H1 (cell line): ENCODE measurements at regions not wholly inside any gene's neighbourhood (a gene's known extent, or its start where the extent isn't known, plus 50 kb on each side); places are given as distances from the start of the nearest gene placed in this dataset.

ENCODE experiments used
- CTCF ChIA-PET: fragments of 300-600 bp; sonication (Branson Sonifier 250); formaldehyde crosslinking; loops from one replicate; lab custom pipeline; 2021; ENCODE audit not compliant: partially characterized antibody; lab: Charles Lee
- POLR2A ChIA-PET: fragments of 300-600 bp; sonication (Branson Sonifier 250); formaldehyde crosslinking; loops from one replicate; lab custom pipeline; 2021; ENCODE audit warnings: inconsistent platforms; ENCODE audit not compliant: partially characterized antibody; lab: Charles Lee
- DNase-seq, 2 experiments: peaks; one replicate each; pipeline versions ENCODE4 v3.0.0 to v3.0.0-alpha.2; 2010 to 2022; ENCODE audit warnings: low spot score in 2 of 2, low read depth in 1 of 2, mixed read lengths in 1 of 2
- FAIRE-seq: peaks from 2 replicates; lab custom pipeline; 2011; peaks lifted over from hg19 to GRCh38; lab: Jason Lieb, UNC
- H2AFZ ChIP-seq: 2 replicates; pipeline ENCODE4 v1.8.1; 2012; ENCODE audit warnings: low read length, inconsistent platforms
- H2AK5ac ChIP-seq: 2 replicates; pipeline ENCODE4 v1.6.1; 2013; ENCODE audit warnings: low read depth, low read length
- H2BK120ac ChIP-seq: replicated peaks from 2 replicates; pipeline ENCODE3; 2013; ENCODE audit warnings: low read depth, low read length, inconsistent platforms
- H2BK12ac ChIP-seq: 2 replicates; pipeline ENCODE4 v1.6.1; 2013; ENCODE audit warnings: low read depth, low read length
- H2BK15ac ChIP-seq: 2 replicates; pipeline ENCODE4 v1.6.1; 2013; ENCODE audit warnings: low read length
- H2BK20ac ChIP-seq: 2 replicates; pipeline ENCODE4 v1.6.1; 2013; ENCODE audit warnings: low read length
- H2BK5ac ChIP-seq: 2 replicates; pipeline ENCODE4 v1.6.1; 2013; ENCODE audit warnings: low read depth, low read length
- H3K14ac ChIP-seq: 2 replicates; pipeline ENCODE4 v1.6.1; 2013; ENCODE audit warnings: inconsistent platforms; ENCODE audit not compliant: insufficient read length
- H3K18ac ChIP-seq: 2 replicates; pipeline ENCODE4 v1.6.1; 2013; ENCODE audit warnings: low read length; ENCODE audit errors: extremely low read depth
- H3K23ac ChIP-seq: 2 replicates; pipeline ENCODE4 v1.6.1; 2013; ENCODE audit warnings: inconsistent platforms; ENCODE audit not compliant: insufficient read length
- H3K23me2 ChIP-seq: 2 replicates; pipeline ENCODE4 v1.6.1; 2013; ENCODE audit warnings: low read depth, low read length
- H3K27ac ChIP-seq: 2 replicates; pipeline ENCODE4 v1.6.1; 2011; ENCODE audit warnings: low read depth, low read length, inconsistent platforms
- H3K27me3 ChIP-seq, 4 experiments: replicated peaks in 1 of 4; 1 replicate in 1 of 4; 2 replicates in 3 of 4; pipeline versions ENCODE4 v1.6.1 to v1.8.1; 2011 to 2013; ENCODE audit warnings: low read length in 3 of 4, mild to moderate bottlenecking in 3 of 4, inconsistent platforms in 2 of 4, mixed read lengths in 2 of 4, moderate library complexity in 1 of 4; ENCODE audit not compliant: control insufficient read depth in 3 of 4, insufficient read depth in 3 of 4; ENCODE audit errors: extremely low read depth in 1 of 4
- H3K36me3 ChIP-seq, 4 experiments: 2 replicates each; pipeline versions ENCODE4 v1.6.1 to v1.8.1; 2011 to 2013; ENCODE audit warnings: mild to moderate bottlenecking in 4 of 4, low read length in 3 of 4, moderate library complexity in 2 of 4, control low read depth in 1 of 4, inconsistent platforms in 1 of 4; ENCODE audit not compliant: insufficient read depth in 4 of 4, control insufficient read depth in 2 of 4
- H3K4ac ChIP-seq: replicated peaks from 2 replicates; pipeline ENCODE3; 2013; ENCODE audit warnings: low read length, low read depth, mixed read lengths, inconsistent platforms; ENCODE audit not compliant: insufficient read length
- H3K4me1 ChIP-seq, 4 experiments: replicated peaks in 1 of 4; 1 replicate in 1 of 4; 2 replicates in 3 of 4; pipeline versions ENCODE4 v1.6.1 to v1.8.1; 2011 to 2013; ENCODE audit warnings: low read length in 3 of 4, inconsistent platforms in 2 of 4, mixed read lengths in 1 of 4; ENCODE audit not compliant: insufficient read depth in 4 of 4, control insufficient read depth in 3 of 4
- H3K4me2 ChIP-seq, 2 experiments: 2 replicates each; pipeline versions ENCODE4 v1.6.1 to v1.8.1; 2011 to 2013; ENCODE audit warnings: low read depth in 2 of 2, low read length in 2 of 2, control low read depth in 1 of 2, inconsistent platforms in 1 of 2, mild to moderate bottlenecking in 1 of 2; ENCODE audit not compliant: insufficient read depth in 1 of 2
- H3K4me3 ChIP-seq, 4 experiments: fragments of 200-600, 300-600 bp in 1 of 4; sonication (generic), shearing (Covaris generic), sonication (Bioruptor Twin) in 1 of 4; 2 replicates each; pipeline versions ENCODE4 v1.5.1 to v1.8.1; 2011 to 2016; ENCODE audit warnings: low read length in 4 of 4, low read depth in 3 of 4, control low read depth in 2 of 4, inconsistent platforms in 2 of 4, mild to moderate bottlenecking in 2 of 4, mixed read lengths in 1 of 4, moderate library complexity in 1 of 4; ENCODE audit not compliant: insufficient read depth in 2 of 4; ENCODE audit errors: extremely low read depth in 1 of 4
- H3K56ac ChIP-seq: replicated peaks from 2 replicates; pipeline ENCODE3; 2013; ENCODE audit warnings: low read depth, mild to moderate bottlenecking, mixed read lengths, low read length, inconsistent platforms; ENCODE audit not compliant: insufficient read length
- H3K79me1 ChIP-seq: 2 replicates; pipeline ENCODE4 v1.6.1; 2013; ENCODE audit warnings: low read depth, low read length, control low read depth
- H3K79me2 ChIP-seq, 2 experiments: 2 replicates each; pipeline versions ENCODE4 v1.6.1 to v1.8.1; 2012 to 2013; ENCODE audit warnings: low read length in 2 of 2, mild to moderate bottlenecking in 2 of 2, inconsistent platforms in 1 of 2; ENCODE audit not compliant: insufficient read depth in 2 of 2, control insufficient read depth in 1 of 2
- H3K9ac ChIP-seq, 4 experiments: replicated peaks in 1 of 4; 1 replicate in 1 of 4; 2 replicates in 3 of 4; pipeline versions ENCODE4 v1.6.1 to v1.8.1; 2011 to 2013; ENCODE audit warnings: low read depth in 3 of 4, low read length in 3 of 4, control low read depth in 2 of 4, mild to moderate bottlenecking in 2 of 4, moderate library complexity in 2 of 4, inconsistent platforms in 1 of 4; ENCODE audit errors: extremely low read depth in 1 of 4
- H3K9me3 ChIP-seq, 2 experiments: 2 replicates each; pipeline versions ENCODE4 v1.6.1 to v1.8.1; 2012 to 2013; ENCODE audit warnings: mild to moderate bottlenecking in 2 of 2, moderate library complexity in 2 of 2, control low read depth in 1 of 2, inconsistent platforms in 1 of 2, low read depth in 1 of 2, low read length in 1 of 2, mixed read lengths in 1 of 2; ENCODE audit not compliant: insufficient read depth in 2 of 2
- H4K20me1 ChIP-seq, 2 experiments: replicated peaks in 1 of 2; 2 replicates each; pipeline versions ENCODE3 to v1.8.1; 2011 to 2013; ENCODE audit warnings: inconsistent platforms in 2 of 2, low read length in 2 of 2, mild to moderate bottlenecking in 1 of 2; ENCODE audit not compliant: insufficient read depth in 2 of 2, control insufficient read depth in 1 of 2
- H4K5ac ChIP-seq: 2 replicates; pipeline ENCODE4 v1.6.1; 2013; ENCODE audit warnings: low read length, low read depth, mixed read lengths, inconsistent platforms; ENCODE audit not compliant: insufficient read length
- H4K8ac ChIP-seq: 2 replicates; pipeline ENCODE4 v1.8.0; 2013; ENCODE audit warnings: mild to moderate bottlenecking, moderate library complexity, low read length, inconsistent platforms; ENCODE audit not compliant: insufficient read depth; ENCODE audit errors: extremely low read depth
- H4K91ac ChIP-seq: replicated peaks from 2 replicates; pipeline ENCODE3; 2013; ENCODE audit warnings: low read length, mixed read lengths, inconsistent platforms; ENCODE audit not compliant: insufficient read length
- CTCF ChIP-seq, 3 experiments: IDR thresholded peaks; 1 replicate in 2 of 3; 2 replicates in 1 of 3; pipeline versions ENCODE4 v1.5.1 to v1.6.1; 2011; ENCODE audit warnings: low read length in 3 of 3, mild to moderate bottlenecking in 3 of 3, inconsistent platforms in 2 of 3, low read depth in 1 of 3, moderate library complexity in 1 of 3; ENCODE audit not compliant: insufficient read depth in 1 of 3; ENCODE audit errors: control extremely low read depth in 1 of 3
- GABPA ChIP-seq: IDR thresholded peaks from 2 replicates; pipeline ENCODE4 v1.6.1; 2011; ENCODE audit warnings: mild to moderate bottlenecking, low read length, moderate library complexity, borderline replicate concordance; ENCODE audit not compliant: insufficient read depth
- JUN ChIP-seq: IDR thresholded peaks from 2 replicates; pipeline ENCODE4 v1.6.1; 2011; ENCODE audit warnings: low read depth, mild to moderate bottlenecking, improper control_type of control experiment, low read length
- POLR2A ChIP-seq, 2 experiments: IDR thresholded peaks; 1 replicate in 1 of 2; 2 replicates in 1 of 2; pipeline ENCODE4 v1.6.1; 2011; ENCODE audit warnings: low read depth in 2 of 2, low read length in 2 of 2, mild to moderate bottlenecking in 2 of 2; ENCODE audit errors: control extremely low read depth in 1 of 2
- RFX5 ChIP-seq: IDR thresholded peaks from 2 replicates; pipeline ENCODE4 v1.6.1; 2011; ENCODE audit warnings: low read depth, low read length, improper control_type of control experiment, borderline replicate concordance
- TBP ChIP-seq: IDR thresholded peaks from 2 replicates; pipeline ENCODE4 v1.6.1; 2011; ENCODE audit warnings: low read depth, low read length, improper control_type of control experiment
- WGBS, 2 experiments: shearing (Covaris generic) in 1 of 2; methylation state at CpG; one replicate each; pipeline versions ENCODE4 v1.1.6 to v1.1.7; 2013 to 2015; ENCODE audit warnings: low lambda C conversion rate in 2 of 2, mixed read lengths in 2 of 2, inconsistent platforms in 1 of 2, low coverage in 1 of 2, missing lambda C conversion rate in 1 of 2; ENCODE audit not compliant: insufficient replicate concordance in 2 of 2, insufficient coverage in 1 of 2, insufficient read length in 1 of 2; ENCODE audit errors: extremely low coverage in 1 of 2, missing lambda C conversion rate in 1 of 2; 5-methylcytosine and 5-hydroxymethylcytosine counted together

GRCh38 chr16:51919736-51920135 is 627.2 kb downstream of the TOX3 start:
- no peak overlapping the region for H3K14ac ChIP-seq
- no peaks in the 10 kb centered on the region for H3K9me3 ChIP-seq
- no peak overlapping the region for H2AK5ac ChIP-seq
- DNase-seq (no peak), FAIRE-seq (no peak)
- no peak overlapping the region for H2BK120ac ChIP-seq
- no peak overlapping the region for H4K8ac ChIP-seq
- WGBS, 2 experiments, result 87% methylated on average over 4 of the region's 4 CpGs; no CpG with 5 or more reads in 1 of the 2 experiments
- no peak overlapping the region for H3K23ac ChIP-seq
- H3K27ac ChIP-seq, result no peak overlapping the region
- no peak overlapping the region for H2AFZ ChIP-seq
- H3K23me2 ChIP-seq, result no peaks in the 10 kb centered on the region
- H2BK15ac ChIP-seq, result no peak overlapping the region
- no peak overlapping the region for H4K91ac ChIP-seq
- no peak overlapping the region for H3K56ac ChIP-seq
- H2BK12ac ChIP-seq, result no peak overlapping the region
- no peak for TF ChIP-seq POLR2A (IDR thresholded peaks at IDR 0.05; ENCODE audit: control extremely low read depth in 1 of 2, low read depth in 2 of 2, low read length in 2 of 2)
- TF ChIP-seq TBP, result no peak
- no peak for TF ChIP-seq JUN
- TF ChIP-seq CTCF (IDR thresholded peaks at IDR 0.05; ENCODE audit: control extremely low read depth in 1 of 3, insufficient read depth in 1 of 3, low read depth in 1 of 3, low read length in 3 of 3), result no peak
- no peak for TF ChIP-seq RFX5
- no peak for TF ChIP-seq GABPA
- H3K79me2 ChIP-seq, result no peaks in the 10 kb centered on the region
- H3K36me3 ChIP-seq, result no peaks in the 10 kb centered on the region
- H3K9ac ChIP-seq, result no peak overlapping the region
- H3K4ac ChIP-seq, result no peak overlapping the region
- ChIA-PET CTCF (interaction anchor here (1.2 to 2.5 kb wide), 2 partner anchors 21 to 101 kb away, joined by 3 to 8 read pairs; no protein-coding TSS in a partner anchor), POLR2A (no interaction called here)
- no peaks in the 10 kb centered on the region for H3K27me3 ChIP-seq
- H2BK20ac ChIP-seq, result no peak overlapping the region
- H4K5ac ChIP-seq, result no peak overlapping the region
- no peaks in the 10 kb centered on the region for H3K79me1 ChIP-seq
- no peaks in the 10 kb centered on the region for H4K20me1 ChIP-seq
- 0 out of 7 replicates have a peak, but pooled peaks cover 0 to 2% (median 0%) of the 10 kb centered on the region in 4 experiments for H3K4me1 ChIP-seq
- no peak overlapping the region for H3K4me3 ChIP-seq
- H3K18ac ChIP-seq, result no peak overlapping the region
- no peak overlapping the region for H2BK5ac ChIP-seq
- H3K4me2 ChIP-seq, result no peak overlapping the region
